Neural cell (in vitro differentiated cells): ENCODE measurements at regions not wholly inside any gene's neighbourhood (a gene's known extent, or its start where the extent isn't known, plus 50 kb on each side); places are given as distances from the start of the nearest gene placed in this dataset.

Source experiments
- CTCF ChIP-seq: fragments of 450-650 bp; IDR thresholded peaks from 2 replicates; pipeline ENCODE4 v1.5.1; 2014; ENCODE audit warnings: antibody characterized with exemption, mild to moderate bottlenecking, moderate library complexity; ENCODE audit not compliant: poor library complexity, severe bottlenecking
- EP300 ChIP-seq: fragments of 450-650 bp; conservative IDR thresholded peaks from 2 replicates; pipeline ENCODE4 v1.6.1; 2014; ENCODE audit warnings: antibody characterized with exemption, mild to moderate bottlenecking, moderate library complexity; ENCODE audit not compliant: poor library complexity, severe bottlenecking
- EZH2 ChIP-seq: fragments of 200-600, 300-800 bp; shearing (Covaris generic), sonication (generic); IDR thresholded peaks from 2 replicates; pipeline ENCODE4 v1.6.1; 2014; ENCODE audit warnings: antibody characterized with exemption, low read length, borderline replicate concordance, mild to moderate bottlenecking; ENCODE audit not compliant: insufficient read depth, poor library complexity, severe bottlenecking
- MXI1 ChIP-seq: fragments of 450-650 bp; conservative IDR thresholded peaks from 2 replicates; pipeline ENCODE4 v1.6.1; 2014; ENCODE audit warnings: antibody characterized with exemption, mild to moderate bottlenecking; ENCODE audit not compliant: poor library complexity, severe bottlenecking
- POLR2AphosphoS5 ChIP-seq: IDR thresholded peaks from 2 replicates; pipeline ENCODE4 v1.6.1; 2012
- RAD21 ChIP-seq: fragments of 450-650 bp; conservative IDR thresholded peaks from 2 replicates; pipeline ENCODE4 v1.6.1; 2014; ENCODE audit warnings: antibody characterized with exemption, mild to moderate bottlenecking, moderate library complexity
- REST ChIP-seq: IDR thresholded peaks from 2 replicates; pipeline ENCODE4 v1.6.1; 2012; ENCODE audit warnings: borderline replicate concordance
- SMC3 ChIP-seq: fragments of 450-650 bp; conservative IDR thresholded peaks from 2 replicates; pipeline ENCODE4 v1.6.1; 2014; ENCODE audit warnings: antibody characterized with exemption, mild to moderate bottlenecking, moderate library complexity; ENCODE audit not compliant: poor library complexity
- TAF1 ChIP-seq: IDR thresholded peaks from 2 replicates; pipeline ENCODE4 v1.6.1; 2012; ENCODE audit warnings: low read depth

- TF ChIP-seq SMC3, result no peak
- TF ChIP-seq CTCF, result no peak
- TF ChIP-seq EP300, result no peak
- TF ChIP-seq REST, result no peak
- no peak for TF ChIP-seq EZH2
- TF ChIP-seq POLR2AphosphoS5, result no peak
- no peak for TF ChIP-seq TAF1
- no peak for TF ChIP-seq RAD21
- no peak for TF ChIP-seq MXI1
These were observed 552.7 kb downstream of the SNAPC1 start for GRCh38 chr14:62314871-62315270.
